DND-41 (cell line): ENCODE measurements at regions not wholly inside any gene's neighbourhood (a gene's known extent, or its start where the extent isn't known, plus 50 kb on each side); places are given as distances from the start of the nearest gene placed in this dataset.

ENCODE experiments used
- ATAC-seq: fragments of 200-7000 bp; cut with Tn5 transposase; 3 replicates; pipeline ENCODE4 v1.9.1; 2021; ENCODE audit warnings: low read depth; ENCODE audit not compliant: insufficient read depth
- DNase-seq: peaks from one replicate; pipeline ENCODE4 v3.0.0-alpha.2; 2020
- H2AFZ ChIP-seq: 2 replicates; pipeline ENCODE4 v1.6.0; 2012; ENCODE audit warnings: low read depth, low read length
- H3K27ac ChIP-seq: 2 replicates; pipeline ENCODE4 v1.5.1; 2012; ENCODE audit warnings: low read length, inconsistent platforms
- H3K27me3 ChIP-seq: fragments of 200-600 bp; sonication (generic); 2 replicates; pipeline ENCODE4 v1.6.0; 2012; ENCODE audit warnings: low read length, mild to moderate bottlenecking, inconsistent platforms; ENCODE audit not compliant: insufficient read depth, poor library complexity
- H3K36me3 ChIP-seq: 2 replicates; pipeline ENCODE4 v1.5.1; 2012; ENCODE audit warnings: low read length, inconsistent platforms; ENCODE audit not compliant: insufficient read depth
- H3K4me1 ChIP-seq: 2 replicates; pipeline ENCODE4 v1.5.1; 2012; ENCODE audit warnings: mild to moderate bottlenecking, low read length; ENCODE audit not compliant: insufficient read depth
- H3K4me2 ChIP-seq: 2 replicates; pipeline ENCODE4 v1.6.0; 2012; ENCODE audit warnings: mild to moderate bottlenecking, moderate library complexity, low read length, inconsistent platforms; ENCODE audit not compliant: insufficient read depth
- H3K4me3 ChIP-seq, 2 experiments: fragments of 200-600 bp in 1 of 2; shearing (Covaris generic) in 1 of 2; 2 replicates each; pipeline ENCODE4 v1.5.1; 2012 to 2016; ENCODE audit warnings: inconsistent platforms in 2 of 2, low read length in 2 of 2, mild to moderate bottlenecking in 2 of 2, low read depth in 1 of 2, moderate library complexity in 1 of 2
- H3K79me2 ChIP-seq: 2 replicates; pipeline ENCODE4 v1.6.0; 2012; ENCODE audit warnings: low read length, inconsistent platforms; ENCODE audit not compliant: insufficient read depth
- H3K9ac ChIP-seq: 2 replicates; pipeline ENCODE4 v1.6.0; 2012; ENCODE audit warnings: low read depth, mild to moderate bottlenecking, inconsistent platforms, low read length, moderate library complexity
- H3K9me3 ChIP-seq: 2 replicates; pipeline ENCODE4 v1.5.1; 2012; ENCODE audit warnings: low read length, moderate library complexity, mild to moderate bottlenecking, inconsistent platforms; ENCODE audit not compliant: insufficient read depth, severe bottlenecking
- H4K20me1 ChIP-seq: 2 replicates; pipeline ENCODE4 v1.6.0; 2012; ENCODE audit warnings: low read length; ENCODE audit not compliant: insufficient read depth
- EZH2 ChIP-seq: IDR thresholded peaks from 3 replicates; pipeline ENCODE4 v1.6.1; 2012; ENCODE audit warnings: borderline replicate concordance, low read depth, mild to moderate bottlenecking, moderate library complexity, low read length, inconsistent platforms; ENCODE audit not compliant: severe bottlenecking
- TF ChIP-seq, protein P1 (sequence below): IDR thresholded peaks from 2 replicates; pipeline ENCODE4 v1.5.1; 2012; ENCODE audit warnings: borderline replicate concordance, low read length, moderate library complexity, mild to moderate bottlenecking; ENCODE audit not compliant: poor library complexity, severe bottlenecking; ENCODE audit errors: extremely low read depth

DNA sequence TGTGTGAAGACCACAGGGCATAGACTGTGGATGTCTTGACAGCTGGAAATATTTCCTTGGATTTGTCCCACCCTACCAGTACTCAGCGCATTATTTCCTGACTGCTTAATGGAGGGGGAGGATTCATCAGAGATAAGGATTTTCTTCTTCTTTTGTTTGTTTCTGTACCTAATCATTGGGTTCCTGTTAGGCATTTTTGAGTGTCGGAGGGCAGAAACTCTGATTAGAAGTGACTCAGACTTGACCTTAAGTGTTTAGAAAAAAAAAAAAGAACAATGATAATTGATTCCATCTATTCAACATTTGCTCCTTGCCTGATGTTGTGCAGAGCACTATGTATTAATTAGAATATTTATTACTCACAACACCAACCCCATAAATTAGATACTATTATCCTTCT, 78.5 kb upstream of the SYNPR start:
- H3K9me3 ChIP-seq = no peaks in the 10 kb centered on the region

DNA sequence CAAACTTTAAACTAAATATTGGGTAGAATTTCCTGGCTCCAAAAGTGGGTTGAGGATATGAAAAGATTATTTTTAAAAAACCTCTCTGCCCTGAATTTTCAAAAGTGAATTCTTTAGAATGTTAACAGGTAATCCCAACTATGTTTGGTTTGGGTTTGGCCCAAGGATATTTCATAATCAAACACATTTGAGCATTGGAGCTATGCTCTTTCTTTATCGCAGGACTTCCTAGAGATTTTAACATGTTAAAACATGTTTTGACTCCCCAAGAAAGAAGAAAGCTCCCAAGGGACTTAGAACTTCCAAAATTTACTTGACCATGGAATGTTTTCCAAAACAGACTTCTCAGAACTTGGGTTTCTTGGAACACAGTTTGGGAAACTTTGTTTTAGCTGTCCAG, 75.6 kb upstream of the SYNPR start:
- no peaks in the 10 kb centered on the region for H3K27me3 ChIP-seq
- H3K79me2 ChIP-seq = no peaks in the 10 kb centered on the region
- no peaks in the 10 kb centered on the region for H4K20me1 ChIP-seq
- no peak overlapping the region for H3K4me2 ChIP-seq
- no peaks in the 10 kb centered on the region for H3K4me1 ChIP-seq
- H3K27ac ChIP-seq = no peak overlapping the region
- DNase-seq (no peak), ATAC-seq (no peak)
- H3K4me3 ChIP-seq = no peak overlapping the region
- H3K36me3 ChIP-seq = no peaks in the 10 kb centered on the region
- H3K9ac ChIP-seq = no peak overlapping the region
- no peak for TF ChIP-seq EZH2
- TF ChIP-seq, protein P1, sequence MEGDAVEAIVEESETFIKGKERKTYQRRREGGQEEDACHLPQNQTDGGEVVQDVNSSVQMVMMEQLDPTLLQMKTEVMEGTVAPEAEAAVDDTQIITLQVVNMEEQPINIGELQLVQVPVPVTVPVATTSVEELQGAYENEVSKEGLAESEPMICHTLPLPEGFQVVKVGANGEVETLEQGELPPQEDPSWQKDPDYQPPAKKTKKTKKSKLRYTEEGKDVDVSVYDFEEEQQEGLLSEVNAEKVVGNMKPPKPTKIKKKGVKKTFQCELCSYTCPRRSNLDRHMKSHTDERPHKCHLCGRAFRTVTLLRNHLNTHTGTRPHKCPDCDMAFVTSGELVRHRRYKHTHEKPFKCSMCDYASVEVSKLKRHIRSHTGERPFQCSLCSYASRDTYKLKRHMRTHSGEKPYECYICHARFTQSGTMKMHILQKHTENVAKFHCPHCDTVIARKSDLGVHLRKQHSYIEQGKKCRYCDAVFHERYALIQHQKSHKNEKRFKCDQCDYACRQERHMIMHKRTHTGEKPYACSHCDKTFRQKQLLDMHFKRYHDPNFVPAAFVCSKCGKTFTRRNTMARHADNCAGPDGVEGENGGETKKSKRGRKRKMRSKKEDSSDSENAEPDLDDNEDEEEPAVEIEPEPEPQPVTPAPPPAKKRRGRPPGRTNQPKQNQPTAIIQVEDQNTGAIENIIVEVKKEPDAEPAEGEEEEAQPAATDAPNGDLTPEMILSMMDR = no peak
- no peak overlapping the region for H2AFZ ChIP-seq
- H3K9me3 ChIP-seq = no peaks in the 10 kb centered on the region

More for the DNA sequence above, 78.5 kb upstream of the SYNPR start:
- TF ChIP-seq, protein P1 = no peak
- TF ChIP-seq EZH2 = no peak
- H3K4me2 ChIP-seq = no peak overlapping the region
- no peaks in the 10 kb centered on the region for H3K4me1 ChIP-seq
- DNase-seq (no peak), ATAC-seq (no peak)
- H3K4me3 ChIP-seq = no peak overlapping the region
- H3K27ac ChIP-seq = no peak overlapping the region
- no peak overlapping the region for H2AFZ ChIP-seq
- no peaks in the 10 kb centered on the region for H3K27me3 ChIP-seq
- H3K9ac ChIP-seq = no peak overlapping the region
- H3K79me2 ChIP-seq = no peaks in the 10 kb centered on the region
- H3K36me3 ChIP-seq = no peaks in the 10 kb centered on the region
- H4K20me1 ChIP-seq = no peaks in the 10 kb centered on the region

DNA sequence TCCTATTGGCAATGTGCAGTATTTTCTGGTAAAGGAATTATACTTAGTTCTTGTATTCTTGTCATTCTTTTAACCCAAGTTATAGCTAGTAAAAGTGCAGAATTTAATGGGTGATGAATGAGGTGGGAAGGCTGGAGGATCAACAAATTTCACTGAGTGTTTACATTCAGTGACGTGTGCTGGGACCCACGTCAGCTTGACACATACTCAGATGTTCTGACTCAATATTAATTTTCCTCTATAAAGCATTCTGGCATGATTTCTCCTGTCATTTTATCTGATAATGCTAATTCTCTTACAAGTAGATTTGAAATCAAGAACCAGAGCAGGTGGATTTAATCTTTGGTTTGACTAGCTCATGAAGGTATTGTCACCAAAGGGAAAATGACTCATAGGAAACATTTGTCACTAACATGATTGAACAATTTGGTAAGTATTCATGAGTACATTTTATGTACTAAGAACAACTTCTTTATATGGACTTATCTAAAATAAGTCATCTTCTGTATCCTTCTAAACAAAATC, 71.0 kb upstream of the SYNPR start:
- Histone ChIP-seq H3K4me2 (no peak overlapping the region), H3K9me3 (no peaks in the 10 kb centered on the region), H3K79me2 (no peaks in the 10 kb centered on the region), H3K27ac (no peak overlapping the region), H3K9ac (no peak overlapping the region), H3K4me3 (no peak overlapping the region), H3K36me3 (no peaks in the 10 kb centered on the region), H2AFZ (no peak overlapping the region), H4K20me1 (no peaks in the 10 kb centered on the region), H3K4me1 (no peaks in the 10 kb centered on the region), H3K27me3 (no peaks in the 10 kb centered on the region)
- TF ChIP-seq, protein P1 = no peak
- TF ChIP-seq EZH2 = no peak
- DNase-seq = no peak
- ATAC-seq = no peak

DNA sequence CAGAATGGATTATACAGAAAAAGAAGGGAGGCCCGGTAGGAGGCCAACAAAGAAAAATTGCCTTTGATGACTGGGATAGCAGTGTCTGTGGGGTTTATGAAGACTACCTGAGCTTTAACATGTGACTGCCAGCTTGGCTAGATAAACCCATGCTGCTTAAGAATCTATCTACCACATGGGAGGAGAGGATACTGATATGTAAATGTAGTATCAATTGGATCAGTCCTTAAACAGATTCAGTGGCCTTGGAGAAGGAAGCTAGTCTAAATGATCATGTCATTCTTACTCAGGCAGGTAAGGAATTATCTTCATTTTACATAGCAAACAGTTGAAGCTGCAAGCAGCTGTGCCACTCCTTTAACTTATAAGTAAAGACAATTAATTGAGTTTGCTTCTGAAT, 50.0 kb upstream of the SYNPR start:
- Histone ChIP-seq H3K4me2 (no peak overlapping the region), H3K36me3 (no peaks in the 10 kb centered on the region), H3K9me3 (no peaks in the 10 kb centered on the region), H3K9ac (no peak overlapping the region), H3K4me1 (no peaks in the 10 kb centered on the region), H3K27ac (no peak overlapping the region), H2AFZ (no peak overlapping the region), H3K4me3 (no peak overlapping the region), H4K20me1 (no peaks in the 10 kb centered on the region), H3K27me3 (no peaks in the 10 kb centered on the region), H3K79me2 (no peaks in the 10 kb centered on the region)
- ATAC-seq (no peak), DNase-seq (no peak)
- TF ChIP-seq EZH2 = no peak
- TF ChIP-seq, protein P1 = no peak
